IMR-90 (cell line): ENCODE measurements at regions not wholly inside any gene's neighbourhood (a gene's known extent, or its start where the extent isn't known, plus 50 kb on each side); places are given as distances from the start of the nearest gene placed in this dataset.

Experiments
- ATAC-seq: fragments of 200-7000 bp; cut with Tn5 transposase; 2 replicates; pipeline ENCODE4 v1.9.1; 2020; ENCODE audit warnings: low read depth, mild to moderate bottlenecking, moderate library complexity
- BruUV-seq: library from RNA; stranded (reverse); fragments of 400-500 nt; replicated peaks from 2 replicates; lab custom pipeline; 2021; lab: Mats Ljungman, UMichigan
- CTCF ChIA-PET: fragments of 300-600 bp; formaldehyde crosslinking; extraction: SDS; loops from one replicate; lab custom pipeline; 2021; ENCODE audit warnings: antibody characterized with exemption; lab: Yijun Ruan, JAX
- POLR2A ChIA-PET: fragments of 300-600 bp; sonication (Branson Sonifier 250); formaldehyde crosslinking; loops from one replicate; lab custom pipeline; 2022; ENCODE audit warnings: antibody characterized with exemption; ENCODE audit not compliant: unreplicated experiment; lab: Charles Lee
- DNase-seq: peaks from one replicate; pipeline ENCODE4 v3.0.0; 2013
- H2AFZ ChIP-seq: replicated peaks from 2 replicates; pipeline ENCODE3; 2013; ENCODE audit warnings: low read length, mild to moderate bottlenecking; ENCODE audit not compliant: poor library complexity
- H2AK5ac ChIP-seq: 2 replicates; pipeline ENCODE4 v1.6.1; 2013; ENCODE audit warnings: low read depth, low read length, inconsistent platforms
- H2AK9ac ChIP-seq: replicated peaks from 2 replicates; pipeline ENCODE3; 2013; ENCODE audit warnings: mild to moderate bottlenecking, low read depth, low read length, moderate library complexity; ENCODE audit not compliant: poor library complexity
- H2BK120ac ChIP-seq: 2 replicates; pipeline ENCODE4 v1.6.1; 2013; ENCODE audit warnings: low read depth, low read length, inconsistent platforms
- H2BK15ac ChIP-seq: 3 replicates; pipeline ENCODE4 v1.6.1; 2013; ENCODE audit warnings: low read depth, low read length, inconsistent platforms
- H2BK20ac ChIP-seq: 2 replicates; pipeline ENCODE4 v1.6.1; 2013; ENCODE audit warnings: low read depth, mild to moderate bottlenecking, inconsistent platforms, low read length, moderate library complexity
- H2BK5ac ChIP-seq: 2 replicates; pipeline ENCODE4 v1.6.1; 2013; ENCODE audit warnings: mild to moderate bottlenecking, low read depth, low read length, inconsistent platforms; ENCODE audit not compliant: poor library complexity, severe bottlenecking
- H3K14ac ChIP-seq: replicated peaks from 2 replicates; pipeline ENCODE4 v1.6.1; 2013; ENCODE audit warnings: low read depth, low read length, inconsistent platforms
- H3K18ac ChIP-seq: 2 replicates; pipeline ENCODE4 v1.6.1; 2013; ENCODE audit warnings: low read depth, low read length, control low read depth
- H3K23ac ChIP-seq: 2 replicates; pipeline ENCODE4 v1.6.1; 2013; ENCODE audit warnings: low read depth, low read length, inconsistent platforms
- H3K27ac ChIP-seq: 2 replicates; pipeline ENCODE4 v1.5.1; 2013; ENCODE audit warnings: mild to moderate bottlenecking, control low read depth, low read length; ENCODE audit not compliant: insufficient read depth
- H3K27me3 ChIP-seq: 2 replicates; pipeline ENCODE4 v1.6.1; 2013; ENCODE audit warnings: low read length; ENCODE audit not compliant: control insufficient read depth, insufficient read depth
- H3K36me3 ChIP-seq: 2 replicates; pipeline ENCODE4 v1.6.1; 2013; ENCODE audit warnings: low read length, mixed read lengths; ENCODE audit not compliant: control insufficient read depth, insufficient read depth
- H3K4ac ChIP-seq: 2 replicates; pipeline ENCODE4 v1.6.1; 2013; ENCODE audit warnings: low read depth, low read length, inconsistent platforms
- H3K4me1 ChIP-seq: 2 replicates; pipeline ENCODE4 v1.6.1; 2013; ENCODE audit warnings: low read length, mixed read lengths; ENCODE audit not compliant: control insufficient read depth, insufficient read depth
- H3K4me2 ChIP-seq: 2 replicates; pipeline ENCODE4 v1.6.1; 2013; ENCODE audit warnings: low read depth, mild to moderate bottlenecking, control low read depth, low read length, moderate library complexity
- H3K4me3 ChIP-seq: 2 replicates; pipeline ENCODE4 v1.5.1; 2013; ENCODE audit warnings: low read depth, mild to moderate bottlenecking, control low read depth, low read length, moderate library complexity; ENCODE audit not compliant: insufficient read depth
- H3K56ac ChIP-seq: 2 replicates; pipeline ENCODE4 v1.6.1; 2013; ENCODE audit warnings: low read length, inconsistent platforms; ENCODE audit not compliant: insufficient read depth; ENCODE audit errors: extremely low read depth
- H3K79me1 ChIP-seq, 2 experiments: 2 replicates each; pipeline ENCODE4 v1.6.1; 2013; ENCODE audit warnings: low read length in 2 of 2, inconsistent platforms in 1 of 2, low read depth in 1 of 2
- H3K9ac ChIP-seq: 2 replicates; pipeline ENCODE4 v1.6.1; 2013; ENCODE audit warnings: low read depth, low read length, control low read depth
- H3K9me1 ChIP-seq: 2 replicates; pipeline ENCODE4 v1.6.1; 2013; ENCODE audit warnings: low read length, inconsistent platforms; ENCODE audit not compliant: insufficient read depth
- H3K9me3 ChIP-seq: 2 replicates; pipeline ENCODE4 v1.6.1; 2013; ENCODE audit warnings: low read length; ENCODE audit not compliant: control insufficient read depth, insufficient read depth
- H4K20me1 ChIP-seq: 2 replicates; pipeline ENCODE4 v1.6.1; 2013; ENCODE audit warnings: low read length, inconsistent platforms; ENCODE audit not compliant: insufficient read depth
- H4K5ac ChIP-seq: 2 replicates; pipeline ENCODE4 v1.6.1; 2013; ENCODE audit warnings: mild to moderate bottlenecking, low read depth, low read length, control low read depth
- H4K8ac ChIP-seq, 2 experiments: 2 replicates each; pipeline ENCODE4 v1.6.1; 2013; ENCODE audit warnings: low read depth in 2 of 2, low read length in 2 of 2, control low read depth in 1 of 2, inconsistent platforms in 1 of 2
- H4K91ac ChIP-seq: 2 replicates; pipeline ENCODE4 v1.6.1; 2013; ENCODE audit warnings: low read depth, low read length, inconsistent platforms; ENCODE audit not compliant: insufficient read depth
- CEBPB ChIP-seq: IDR thresholded peaks from 2 replicates; pipeline ENCODE4 v1.6.1; 2012; ENCODE audit warnings: low read depth, low read length, improper control_type of control experiment
- WGBS, 2 experiments: methylation state at CpG; one replicate each; pipeline versions ENCODE4 v1.1.5 to v1.1.7; 2013; ENCODE audit warnings: missing lambda C conversion rate in 2 of 2; ENCODE audit not compliant: insufficient read length in 1 of 2; ENCODE audit errors: extremely low coverage in 2 of 2; 5-methylcytosine and 5-hydroxymethylcytosine counted together
- dilution Hi-C: fragments of 300-500 bp; cut with HindIII; formaldehyde crosslinking; loops from one replicate; pipeline ENCODE4 v1.14.3; 2018; ENCODE audit warnings: low sequenced_read_pairs; ENCODE audit not compliant: unreplicated experiment
- in situ Hi-C: fragments of 300-500 bp; cut with MboI; formaldehyde crosslinking; loops from 3 replicates; pipeline ENCODE4 v1.14.3; 2019; ENCODE audit warnings: low sequenced_read_pairs, inconsistent platforms, mixed read lengths
- intact Hi-C: fragments of 100-400 bp; cut with micrococcal nuclease; formaldehyde crosslinking; loops from 2 replicates; pipeline ENCODE4 v1.10.0; 2022

DNA sequence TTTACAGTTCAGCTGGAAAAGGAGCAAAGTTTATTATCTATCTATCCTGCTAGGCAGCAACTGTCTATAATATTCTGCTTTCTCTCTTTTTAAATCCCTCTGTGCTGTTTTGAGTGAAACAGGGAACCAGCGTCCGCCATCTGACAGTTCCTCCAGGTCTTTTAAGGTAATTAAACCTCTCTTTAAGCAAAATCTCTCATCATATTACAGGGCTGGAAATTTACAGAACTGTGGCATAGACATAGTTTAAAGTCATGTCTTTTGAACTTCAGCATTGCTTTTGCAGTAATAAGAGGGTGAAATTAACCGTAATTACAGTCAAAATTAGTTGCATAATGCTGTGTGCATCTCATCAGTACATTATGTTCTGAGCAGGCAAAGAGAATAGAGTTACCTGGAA lies 263.4 kb upstream of the KCNMB2 start:
- H4K5ac ChIP-seq, result no peak overlapping the region
- no TSS peak for BruUV-seq
- H3K4me2 ChIP-seq, result no peak overlapping the region
- WGBS, 2 experiments, result no CpG with 5 or more reads among the region's 3 CpGs
- H2AFZ ChIP-seq, result no peak overlapping the region
- no peak overlapping the region for H2BK5ac ChIP-seq
- no peaks in the 10 kb centered on the region for H3K27me3 ChIP-seq
- no peaks in the 10 kb centered on the region for H3K36me3 ChIP-seq
- ChIA-PET POLR2A (no interaction called here), CTCF (no interaction called here)
- DNase-seq (no peak), ATAC-seq (no peak)
- H2BK20ac ChIP-seq, result no peak overlapping the region
- H3K79me1 ChIP-seq, result no peaks in the 10 kb centered on the region
- no peaks in the 10 kb centered on the region for H3K9me1 ChIP-seq
- peaks cover 3% of the 10 kb centered on the region; the same call in 1 of the 2 replicates for H3K9me3 ChIP-seq
- dilution Hi-C loops, result no loop called here
- H3K27ac ChIP-seq, result no peak overlapping the region
- H4K8ac ChIP-seq, result no peak overlapping the region
- no peaks in the 10 kb centered on the region; the same call in 1 of the 2 replicates for H3K4me1 ChIP-seq
- H3K23ac ChIP-seq, result no peak overlapping the region
- no peak overlapping the region for H3K4ac ChIP-seq
- no peak overlapping the region for H3K56ac ChIP-seq
- H3K9ac ChIP-seq, result no peak overlapping the region
- H3K4me3 ChIP-seq, result no peak overlapping the region
- no peak overlapping the region for H2AK9ac ChIP-seq
- H3K14ac ChIP-seq, result no peak overlapping the region
- intact Hi-C loops, result no loop called here
- H2BK120ac ChIP-seq, result no peak overlapping the region
- H2AK5ac ChIP-seq, result no peak overlapping the region
- no peak overlapping the region for H2BK15ac ChIP-seq
- H4K20me1 ChIP-seq, result no peaks in the 10 kb centered on the region
- no peak for TF ChIP-seq CEBPB
- no peak overlapping the region for H3K18ac ChIP-seq
- H4K91ac ChIP-seq, result no peak overlapping the region
- in situ Hi-C loops, result no loop called here
